Cardiac fibroblast (primary cell): ENCODE measurements at regions not wholly inside any gene's neighbourhood (a gene's known extent, or its start where the extent isn't known, plus 50 kb on each side); places are given as distances from the start of the nearest gene placed in this dataset.

Experiments used
- DNase-seq, 2 donors: peaks; one replicate each; pipeline versions ENCODE4 v3.0.0 to v3.0.0-alpha.2; 2010; ENCODE audit warnings: low read depth in 2 of 2
- H3K4me3 ChIP-seq, 2 donors: replicated peaks in 1 of 2; 1 replicate in 1 of 2; 2 replicates in 1 of 2; pipeline ENCODE4 v1.5.1; 2011; ENCODE audit warnings: low read depth in 2 of 2, low read length in 2 of 2, mild to moderate bottlenecking in 2 of 2, moderate library complexity in 1 of 2
- TF ChIP-seq, protein P1 (sequence below): IDR thresholded peaks from one replicate; pipeline ENCODE4 v1.5.1; 2011; ENCODE audit warnings: low read depth, mild to moderate bottlenecking, low read length, inconsistent platforms

DNA sequence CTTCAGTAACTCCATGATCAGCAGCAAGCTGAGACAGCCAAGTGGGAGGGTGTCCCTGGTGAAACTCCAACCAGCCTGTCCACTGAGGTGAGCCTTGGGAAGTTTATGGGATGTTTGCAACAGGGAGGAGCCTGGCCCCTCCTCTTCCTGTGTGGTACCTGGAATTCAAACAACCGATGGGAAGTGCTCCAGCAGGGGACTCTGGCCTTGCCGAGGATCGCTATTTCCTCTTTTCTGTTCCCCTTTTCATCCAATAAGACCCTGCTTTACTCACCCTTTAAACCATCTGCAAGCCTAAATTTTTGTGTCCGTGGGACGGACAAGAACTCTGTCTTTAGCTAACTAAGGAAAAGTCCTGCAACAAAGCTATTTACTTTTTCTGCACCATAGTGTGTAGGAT is 491.1 kb upstream of the ZMIZ1 start:
- TF ChIP-seq, protein P1, sequence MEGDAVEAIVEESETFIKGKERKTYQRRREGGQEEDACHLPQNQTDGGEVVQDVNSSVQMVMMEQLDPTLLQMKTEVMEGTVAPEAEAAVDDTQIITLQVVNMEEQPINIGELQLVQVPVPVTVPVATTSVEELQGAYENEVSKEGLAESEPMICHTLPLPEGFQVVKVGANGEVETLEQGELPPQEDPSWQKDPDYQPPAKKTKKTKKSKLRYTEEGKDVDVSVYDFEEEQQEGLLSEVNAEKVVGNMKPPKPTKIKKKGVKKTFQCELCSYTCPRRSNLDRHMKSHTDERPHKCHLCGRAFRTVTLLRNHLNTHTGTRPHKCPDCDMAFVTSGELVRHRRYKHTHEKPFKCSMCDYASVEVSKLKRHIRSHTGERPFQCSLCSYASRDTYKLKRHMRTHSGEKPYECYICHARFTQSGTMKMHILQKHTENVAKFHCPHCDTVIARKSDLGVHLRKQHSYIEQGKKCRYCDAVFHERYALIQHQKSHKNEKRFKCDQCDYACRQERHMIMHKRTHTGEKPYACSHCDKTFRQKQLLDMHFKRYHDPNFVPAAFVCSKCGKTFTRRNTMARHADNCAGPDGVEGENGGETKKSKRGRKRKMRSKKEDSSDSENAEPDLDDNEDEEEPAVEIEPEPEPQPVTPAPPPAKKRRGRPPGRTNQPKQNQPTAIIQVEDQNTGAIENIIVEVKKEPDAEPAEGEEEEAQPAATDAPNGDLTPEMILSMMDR: no peak
- DNase-seq: no peak
- H3K4me3 ChIP-seq: no peak overlapping the region

DNA sequence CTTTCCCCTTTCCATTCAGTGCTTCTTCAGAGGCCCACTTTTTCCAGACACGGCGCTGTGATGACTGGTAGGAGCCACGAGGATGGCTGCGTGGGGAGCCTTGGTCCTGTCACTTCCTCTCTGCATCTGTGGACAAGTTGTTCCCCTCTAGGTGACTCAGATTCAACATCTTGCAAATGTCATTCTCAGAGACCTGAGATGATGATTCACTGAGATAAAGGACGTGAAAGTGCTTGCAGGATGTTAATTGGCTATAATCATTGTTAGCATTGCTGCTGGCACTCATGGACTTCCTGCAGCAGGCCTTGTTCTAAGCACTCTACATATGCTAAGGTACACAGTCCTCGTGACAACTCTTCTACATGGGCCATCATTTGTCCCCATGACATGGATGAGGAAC is 489.8 kb upstream of the ZMIZ1 start:
- peak in 1 of 2 donors; percentile 29 for DNase-seq
- H3K4me3 ChIP-seq: no peak overlapping the region
- TF ChIP-seq, protein P1: no peak

DNA sequence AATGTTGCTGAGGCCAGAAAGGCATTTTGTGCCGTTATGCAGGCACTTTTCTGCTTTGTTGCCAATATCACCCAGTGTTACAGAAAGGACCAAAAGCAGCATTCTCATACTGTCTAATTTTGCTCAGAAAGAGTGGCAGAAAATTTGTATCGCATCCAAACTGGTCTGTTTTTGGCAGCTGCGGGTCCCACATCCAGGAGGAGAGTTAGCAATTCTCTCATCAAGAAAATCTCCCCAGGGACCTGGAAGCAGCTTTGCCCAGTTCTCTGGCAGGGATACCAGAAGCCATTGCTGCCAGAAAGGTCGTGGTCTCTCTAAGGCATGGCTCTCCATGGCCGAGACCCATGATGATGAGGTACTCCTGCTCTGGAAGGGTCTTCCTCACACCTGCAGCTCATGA is 489.2 kb upstream of the ZMIZ1 start:
- TF ChIP-seq, protein P1: no peak
- no peak overlapping the region for H3K4me3 ChIP-seq
- DNase-seq: no peak

DNA sequence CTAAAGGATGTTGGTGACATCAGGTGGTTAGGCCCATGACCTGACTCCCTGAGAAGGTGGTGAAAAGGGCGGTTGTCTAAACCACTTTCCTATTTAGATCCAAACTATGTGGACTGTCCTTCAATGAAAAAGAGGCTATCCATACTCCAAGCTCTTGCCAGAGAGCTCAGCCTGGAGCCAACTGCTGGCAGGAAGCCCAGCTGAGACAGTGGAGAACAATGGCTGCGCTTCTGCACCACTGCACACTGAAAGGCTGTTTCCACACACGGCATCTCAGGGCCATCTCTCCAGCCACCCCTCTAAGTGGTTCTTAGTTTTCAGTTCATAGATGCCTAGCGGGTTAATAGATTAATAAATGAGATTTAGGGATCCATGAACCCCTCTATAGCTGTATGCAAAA is 488.8 kb upstream of the ZMIZ1 start:
- TF ChIP-seq, protein P1: no peak
- peak; percentile 50 to 87 for DNase-seq
- H3K4me3 ChIP-seq: no peak overlapping the region

DNA sequence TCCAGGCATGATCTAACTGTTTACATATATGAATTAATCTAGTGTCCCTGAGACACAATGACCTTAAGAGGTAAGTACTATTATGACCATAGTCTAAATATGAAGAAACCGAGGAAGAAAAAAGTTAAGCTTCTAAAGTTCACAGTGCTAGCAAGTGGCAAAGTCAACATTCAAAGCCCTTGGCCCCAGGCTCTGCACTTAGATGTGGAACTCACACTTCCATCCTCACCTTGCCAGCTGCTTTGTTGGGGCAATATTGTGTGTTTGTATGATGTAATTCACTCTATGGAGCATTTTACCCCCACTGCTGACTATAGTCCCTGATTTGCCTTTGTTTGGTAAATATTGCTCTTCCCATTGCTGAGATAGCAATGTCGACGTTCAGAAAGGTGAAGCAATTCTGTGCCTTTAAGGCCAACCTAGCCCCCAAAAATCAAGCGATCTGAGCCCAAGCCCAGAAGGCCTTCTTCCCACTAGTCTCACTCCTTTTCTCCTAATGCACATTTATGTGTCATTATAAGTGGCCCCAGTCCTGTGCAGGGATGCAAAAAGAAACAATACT is 487.6 kb upstream of the ZMIZ1 start:
- TF ChIP-seq, protein P1: no peak
- DNase-seq: no peak
- no peak overlapping the region for H3K4me3 ChIP-seq

DNA sequence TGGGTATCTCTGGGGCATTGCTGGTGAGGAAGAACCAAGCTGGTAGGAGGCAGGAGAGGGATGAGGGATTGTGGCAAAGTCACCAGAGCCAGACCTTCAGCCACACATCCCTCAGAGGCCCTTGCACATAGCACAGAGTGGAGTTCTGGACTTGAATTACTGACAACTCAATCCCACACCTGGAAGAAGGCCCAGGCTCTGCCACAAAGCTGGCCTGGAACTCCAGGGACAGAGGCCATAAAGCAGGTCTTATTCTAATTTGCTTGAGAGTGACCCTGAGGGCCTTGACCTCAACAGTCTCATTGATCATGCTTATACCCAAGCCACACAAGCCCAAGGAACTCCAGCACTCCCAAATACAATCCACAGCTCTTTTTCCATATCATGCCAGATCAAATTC is 486.2 kb upstream of the ZMIZ1 start:
- TF ChIP-seq, protein P1: no peak
- DNase-seq: no peak
- H3K4me3 ChIP-seq: no peak overlapping the region

DNA sequence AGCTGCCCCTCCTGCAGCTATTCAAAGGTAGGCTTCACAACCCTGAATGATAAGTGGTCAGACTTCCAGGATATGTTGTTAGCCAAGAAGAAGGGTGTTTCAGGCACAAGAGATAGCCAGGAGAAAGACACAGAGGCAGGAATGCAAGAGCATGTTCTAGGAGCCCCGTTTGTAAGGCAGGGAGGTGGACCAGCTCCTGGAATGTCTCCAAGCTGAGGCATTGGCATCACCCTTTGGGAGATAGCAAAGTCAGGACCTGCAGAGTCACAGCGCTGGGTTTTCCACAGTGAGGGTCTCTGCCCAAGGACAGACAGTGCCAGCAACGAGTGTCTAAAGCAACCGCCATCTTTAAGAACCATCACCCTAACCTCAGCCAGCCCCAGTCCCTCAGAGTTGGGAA is 484.5 kb upstream of the ZMIZ1 start:
- H3K4me3 ChIP-seq: no peak overlapping the region
- DNase-seq: no peak
- TF ChIP-seq, protein P1: no peak
